ENCODE measurements at regions not wholly inside any gene's neighbourhood (a gene's known extent, or its start where the extent isn't known, plus 50 kb on each side); places are given as distances from the start of the nearest gene placed in this dataset.

DNA sequence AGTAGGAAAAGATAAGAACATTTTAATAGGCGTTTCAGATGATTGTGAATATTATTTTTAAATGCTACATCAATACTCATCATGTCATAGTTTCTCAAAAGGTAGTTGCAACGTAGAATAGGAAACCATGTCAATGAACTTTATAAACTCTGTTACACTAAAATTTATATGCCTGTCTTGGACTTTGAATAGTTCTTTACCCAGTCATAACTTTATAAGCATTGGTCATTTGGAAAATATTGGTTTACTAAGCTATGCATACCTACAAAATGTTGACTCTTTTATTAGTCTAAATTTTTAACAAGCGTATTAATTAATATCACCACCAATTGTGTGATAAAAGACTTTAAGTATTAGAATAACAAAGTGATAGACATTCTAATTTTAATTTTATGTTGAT is 293.5 kb downstream of the CGGBP1 start:
- Histone ChIP-seq H4K20me1 (replicated peaks; ENCODE audit: control insufficient read depth, insufficient read depth, low read length) (no peaks in the 10 kb centered on the region), H3K9me3 (replicated peaks; ENCODE audit: control insufficient read depth, insufficient read depth, low read depth, low read length) (no peaks in the 10 kb centered on the region; the same call in 1 of the 2 replicates), H3K4me2 (ENCODE audit: insufficient read depth, low read length) (no peak overlapping the region), H3K9me1 (ENCODE audit: control insufficient read depth, insufficient read depth, low read length) (no peaks in the 10 kb centered on the region), H3K27ac (ENCODE audit: extremely low read depth, low read depth, low read length) (no peak overlapping the region), H3K79me2 (ENCODE audit: control insufficient read depth, insufficient read depth, low read length) (no peaks in the 10 kb centered on the region), H3K9ac (ENCODE audit: insufficient read depth in 1 of 2, low read depth in 2 of 2, low read length in 2 of 2) (no peak overlapping the region), H2AFZ (ENCODE audit: low read depth, low read length) (no peak overlapping the region), H3K4me1 (replicated peaks in 1 of 2; ENCODE audit: control insufficient read depth in 2 of 2, insufficient read depth in 2 of 2, low read length in 2 of 2) (no peaks in the 10 kb centered on the region), H3K36me3 (ENCODE audit: control insufficient read depth, insufficient read depth, low read length) (no peaks in the 10 kb centered on the region), H3K4me3 (no peak overlapping the region), H3K27me3 (ENCODE audit: control insufficient read depth in 2 of 2, insufficient read depth in 2 of 2, low read length in 2 of 2) (no peaks in the 10 kb centered on the region)
- 41% methylated on average over 3 of the region's 3 CpGs for WGBS (ENCODE audit: insufficient coverage, low coverage, missing lambda C conversion rate)
- ChIA-PET CTCF (ENCODE audit: low intra/inter-chr PET ratio) (interaction anchor here (0.6 kb wide), 1 partner anchor 205 kb away, joined by 3 read pairs; no protein-coding TSS in a partner anchor), POLR2A (no interaction called here)
- no TSS peak for BruUV-seq (replicated peaks)
- FAIRE-seq = no peak
- intact Hi-C loops (cut with micrococcal nuclease) = no loop called here
- in situ Hi-C loops (cut with MboI) = no loop called here
- TF ChIP-seq MBD2 (IDR thresholded peaks at IDR 0.05; ENCODE audit: borderline replicate concordance, low read depth) = no peak
- TF ChIP-seq, protein P1, sequence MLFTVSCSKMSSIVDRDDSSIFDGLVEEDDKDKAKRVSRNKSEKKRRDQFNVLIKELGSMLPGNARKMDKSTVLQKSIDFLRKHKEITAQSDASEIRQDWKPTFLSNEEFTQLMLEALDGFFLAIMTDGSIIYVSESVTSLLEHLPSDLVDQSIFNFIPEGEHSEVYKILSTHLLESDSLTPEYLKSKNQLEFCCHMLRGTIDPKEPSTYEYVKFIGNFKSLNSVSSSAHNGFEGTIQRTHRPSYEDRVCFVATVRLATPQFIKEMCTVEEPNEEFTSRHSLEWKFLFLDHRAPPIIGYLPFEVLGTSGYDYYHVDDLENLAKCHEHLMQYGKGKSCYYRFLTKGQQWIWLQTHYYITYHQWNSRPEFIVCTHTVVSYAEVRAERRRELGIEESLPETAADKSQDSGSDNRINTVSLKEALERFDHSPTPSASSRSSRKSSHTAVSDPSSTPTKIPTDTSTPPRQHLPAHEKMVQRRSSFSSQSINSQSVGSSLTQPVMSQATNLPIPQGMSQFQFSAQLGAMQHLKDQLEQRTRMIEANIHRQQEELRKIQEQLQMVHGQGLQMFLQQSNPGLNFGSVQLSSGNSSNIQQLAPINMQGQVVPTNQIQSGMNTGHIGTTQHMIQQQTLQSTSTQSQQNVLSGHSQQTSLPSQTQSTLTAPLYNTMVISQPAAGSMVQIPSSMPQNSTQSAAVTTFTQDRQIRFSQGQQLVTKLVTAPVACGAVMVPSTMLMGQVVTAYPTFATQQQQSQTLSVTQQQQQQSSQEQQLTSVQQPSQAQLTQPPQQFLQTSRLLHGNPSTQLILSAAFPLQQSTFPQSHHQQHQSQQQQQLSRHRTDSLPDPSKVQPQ (CRISPR knock-in tag; IDR thresholded peaks at IDR 0.05; ENCODE audit: borderline replicate concordance) = no peak
- TF ChIP-seq, protein P2, sequence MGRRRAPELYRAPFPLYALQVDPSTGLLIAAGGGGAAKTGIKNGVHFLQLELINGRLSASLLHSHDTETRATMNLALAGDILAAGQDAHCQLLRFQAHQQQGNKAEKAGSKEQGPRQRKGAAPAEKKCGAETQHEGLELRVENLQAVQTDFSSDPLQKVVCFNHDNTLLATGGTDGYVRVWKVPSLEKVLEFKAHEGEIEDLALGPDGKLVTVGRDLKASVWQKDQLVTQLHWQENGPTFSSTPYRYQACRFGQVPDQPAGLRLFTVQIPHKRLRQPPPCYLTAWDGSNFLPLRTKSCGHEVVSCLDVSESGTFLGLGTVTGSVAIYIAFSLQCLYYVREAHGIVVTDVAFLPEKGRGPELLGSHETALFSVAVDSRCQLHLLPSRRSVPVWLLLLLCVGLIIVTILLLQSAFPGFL (CRISPR knock-in tag; IDR thresholded peaks at IDR 0.05) = no peak
- TF ChIP-seq POLR3A (IDR thresholded peaks at IDR 0.05; ENCODE audit: borderline replicate concordance, extremely low read depth, insufficient read depth, insufficient read length) = no peak
- TF ChIP-seq, protein P3, sequence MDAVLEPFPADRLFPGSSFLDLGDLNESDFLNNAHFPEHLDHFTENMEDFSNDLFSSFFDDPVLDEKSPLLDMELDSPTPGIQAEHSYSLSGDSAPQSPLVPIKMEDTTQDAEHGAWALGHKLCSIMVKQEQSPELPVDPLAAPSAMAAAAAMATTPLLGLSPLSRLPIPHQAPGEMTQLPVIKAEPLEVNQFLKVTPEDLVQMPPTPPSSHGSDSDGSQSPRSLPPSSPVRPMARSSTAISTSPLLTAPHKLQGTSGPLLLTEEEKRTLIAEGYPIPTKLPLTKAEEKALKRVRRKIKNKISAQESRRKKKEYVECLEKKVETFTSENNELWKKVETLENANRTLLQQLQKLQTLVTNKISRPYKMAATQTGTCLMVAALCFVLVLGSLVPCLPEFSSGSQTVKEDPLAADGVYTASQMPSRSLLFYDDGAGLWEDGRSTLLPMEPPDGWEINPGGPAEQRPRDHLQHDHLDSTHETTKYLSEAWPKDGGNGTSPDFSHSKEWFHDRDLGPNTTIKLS (IDR thresholded peaks at IDR 0.05; ENCODE audit: borderline replicate concordance, low read depth) = no peak
- no peak for TF ChIP-seq SREBF1 (IDR thresholded peaks at IDR 0.05; ENCODE audit: borderline replicate concordance, low read depth, low read length)
- no peak for TF ChIP-seq EP400 (IDR thresholded peaks at IDR 0.05)
- TF ChIP-seq HNRNPLL (IDR thresholded peaks at IDR 0.05; ENCODE audit: low read depth, low read length, poor library complexity, severe bottlenecking) = no peak
- no peak for TF ChIP-seq ZNF165 (CRISPR knock-in tag; IDR thresholded peaks at IDR 0.05; ENCODE audit: borderline replicate concordance)
- no peak for TF ChIP-seq ZFPM2 (CRISPR knock-in tag; IDR thresholded peaks at IDR 0.05)
- TF ChIP-seq MAFF (IDR thresholded peaks at IDR 0.05; ENCODE audit: low read length) = no peak
- no peak for ATAC-seq
- DNase-seq (ENCODE audit: extremely low read depth in 1 of 4, low spot score in 3 of 4) = no peak
